Colonic mucosa (tissue), 4 donors: ENCODE measurements at regions not wholly inside any gene's neighbourhood (a gene's known extent, or its start where the extent isn't known, plus 50 kb on each side); places are given as distances from the start of the nearest gene placed in this dataset.
"Not testable (repeated sequence)": the region's sequence is repeated elsewhere in the genome, so short reads cannot be mapped to it uniquely, and the experiment has no call there.

Source experiments
- DNase-seq: peaks from one replicate; pipeline ENCODE4 v3.0.0-alpha.2; 2020
- H3K27ac ChIP-seq: fragments of 200-600 bp; one replicate; pipeline ENCODE4 v1.8.0; 2021
- H3K27me3 ChIP-seq: fragments of 200-600 bp; one replicate; pipeline ENCODE4 v1.8.0; 2021
- H3K36me3 ChIP-seq: fragments of 200-600 bp; one replicate; pipeline ENCODE4 v1.8.0; 2021
- H3K4me1 ChIP-seq: fragments of 200-600 bp; one replicate; pipeline ENCODE4 v1.8.0; 2021; ENCODE audit warnings: mild to moderate bottlenecking
- H3K4me3 ChIP-seq: fragments of 200-600 bp; one replicate; pipeline ENCODE4 v1.8.0; 2021
- H3K9ac ChIP-seq, 2 donors: one replicate each; pipeline ENCODE4 v1.7.0; 2013; ENCODE audit warnings: control low read depth in 2 of 2, low read depth in 2 of 2, low read length in 2 of 2
- H3K9me3 ChIP-seq: fragments of 200-600 bp; one replicate; pipeline ENCODE4 v1.8.0; 2021
- intact Hi-C: fragments of 100-400 bp; cut with DNase I; formaldehyde crosslinking; loops from one replicate; pipeline ENCODE4 v1.14.1; 2022
- TF ChIP-seq, protein P1 (sequence below): fragments of 200-600 bp; IDR thresholded peaks from one replicate; pipeline ENCODE4 v1.8.0; 2022; ENCODE audit warnings: antibody characterized with exemption, mild to moderate bottlenecking
- donor health status: healthy.
- donor health status: DM: no; HTN: no; CAD: no.
- donor health status: DM: no; HTN: no; CAD: no.

GRCh38 chr9:85847782-85848181, 93.2 kb upstream of the NAA35 start:
- H3K4me3 ChIP-seq, H3K27me3 ChIP-seq, H3K4me1 ChIP-seq, DNase-seq, H3K27ac ChIP-seq, H3K9ac ChIP-seq, H3K36me3 ChIP-seq, intact Hi-C loops, H3K9me3 ChIP-seq: not testable (repeated sequence)

DNA sequence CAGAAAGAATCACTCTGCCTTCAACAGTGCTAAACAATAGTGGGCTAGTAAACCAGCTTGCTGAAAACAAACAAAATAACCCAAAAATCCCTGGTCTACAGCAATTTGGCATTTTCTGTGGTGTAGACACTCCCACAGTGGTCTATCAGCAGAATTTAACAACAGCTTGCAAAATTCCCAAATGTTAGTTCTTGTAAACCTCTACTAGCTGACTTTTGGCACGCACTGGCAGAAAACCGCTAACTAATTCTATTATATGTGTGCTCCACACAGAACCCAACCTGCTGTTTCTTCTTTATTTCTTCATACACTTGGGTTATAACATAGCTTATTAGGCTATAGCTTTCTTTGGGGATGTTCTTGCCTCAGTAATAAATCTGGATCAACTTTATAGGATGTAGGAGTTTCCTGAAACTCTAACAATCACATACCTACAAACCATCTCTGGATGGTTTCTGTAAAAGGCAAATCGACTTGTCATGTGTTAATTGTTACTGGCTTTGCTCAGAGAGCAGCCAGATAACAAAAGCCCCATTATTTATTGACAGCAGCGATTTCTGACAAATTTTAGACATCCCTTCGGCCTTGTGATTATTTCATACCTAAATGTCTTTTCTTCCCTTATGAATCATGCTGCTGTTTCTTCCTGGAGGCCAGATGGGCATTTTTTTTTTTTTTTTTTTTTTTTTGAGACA, 82.7 kb upstream of the NAA35 start:
- H3K4me3 ChIP-seq = no peak overlapping the region
- intact Hi-C loops = no loop called here
- no peak overlapping the region for H3K27ac ChIP-seq

DNA sequence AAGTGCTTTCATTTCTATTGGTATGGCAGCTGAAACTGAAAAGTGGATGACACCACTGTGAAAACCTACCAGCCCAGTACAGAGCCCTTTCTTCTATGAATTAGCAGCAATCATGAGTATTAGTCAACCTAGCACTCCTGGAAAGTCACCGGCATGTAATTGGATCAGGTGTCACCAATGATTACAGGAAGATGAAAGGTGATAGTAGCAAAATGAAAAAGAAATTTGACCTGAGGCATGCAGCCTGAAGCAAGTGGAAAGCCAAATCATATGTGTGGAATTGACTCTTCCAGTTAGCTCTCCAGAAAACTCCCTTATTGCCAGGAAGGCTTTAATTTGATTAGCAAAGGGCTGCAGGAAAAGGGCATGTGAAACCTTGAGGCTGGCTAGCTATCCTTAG, 81.2 kb upstream of the NAA35 start:
- Histone ChIP-seq H3K9ac (no peak overlapping the region), H3K4me1 (no peaks in the 10 kb centered on the region), H3K27ac (no peak overlapping the region), H3K4me3 (no peak overlapping the region), H3K36me3 (no peaks in the 10 kb centered on the region), H3K27me3 (no peaks in the 10 kb centered on the region), H3K9me3 (no peaks in the 10 kb centered on the region)
- TF ChIP-seq, protein P1, sequence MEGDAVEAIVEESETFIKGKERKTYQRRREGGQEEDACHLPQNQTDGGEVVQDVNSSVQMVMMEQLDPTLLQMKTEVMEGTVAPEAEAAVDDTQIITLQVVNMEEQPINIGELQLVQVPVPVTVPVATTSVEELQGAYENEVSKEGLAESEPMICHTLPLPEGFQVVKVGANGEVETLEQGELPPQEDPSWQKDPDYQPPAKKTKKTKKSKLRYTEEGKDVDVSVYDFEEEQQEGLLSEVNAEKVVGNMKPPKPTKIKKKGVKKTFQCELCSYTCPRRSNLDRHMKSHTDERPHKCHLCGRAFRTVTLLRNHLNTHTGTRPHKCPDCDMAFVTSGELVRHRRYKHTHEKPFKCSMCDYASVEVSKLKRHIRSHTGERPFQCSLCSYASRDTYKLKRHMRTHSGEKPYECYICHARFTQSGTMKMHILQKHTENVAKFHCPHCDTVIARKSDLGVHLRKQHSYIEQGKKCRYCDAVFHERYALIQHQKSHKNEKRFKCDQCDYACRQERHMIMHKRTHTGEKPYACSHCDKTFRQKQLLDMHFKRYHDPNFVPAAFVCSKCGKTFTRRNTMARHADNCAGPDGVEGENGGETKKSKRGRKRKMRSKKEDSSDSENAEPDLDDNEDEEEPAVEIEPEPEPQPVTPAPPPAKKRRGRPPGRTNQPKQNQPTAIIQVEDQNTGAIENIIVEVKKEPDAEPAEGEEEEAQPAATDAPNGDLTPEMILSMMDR = no peak
- no peak for DNase-seq
- intact Hi-C loops = no loop called here

More for the DNA sequence above, 82.7 kb upstream of the NAA35 start:
- no peaks in the 10 kb centered on the region for H3K9me3 ChIP-seq
- TF ChIP-seq, protein P1 = no peak
- no peaks in the 10 kb centered on the region for H3K36me3 ChIP-seq
- no peak overlapping the region for H3K9ac ChIP-seq
- DNase-seq = no peak
- H3K27me3 ChIP-seq = no peaks in the 10 kb centered on the region
- H3K4me1 ChIP-seq = no peaks in the 10 kb centered on the region

DNA sequence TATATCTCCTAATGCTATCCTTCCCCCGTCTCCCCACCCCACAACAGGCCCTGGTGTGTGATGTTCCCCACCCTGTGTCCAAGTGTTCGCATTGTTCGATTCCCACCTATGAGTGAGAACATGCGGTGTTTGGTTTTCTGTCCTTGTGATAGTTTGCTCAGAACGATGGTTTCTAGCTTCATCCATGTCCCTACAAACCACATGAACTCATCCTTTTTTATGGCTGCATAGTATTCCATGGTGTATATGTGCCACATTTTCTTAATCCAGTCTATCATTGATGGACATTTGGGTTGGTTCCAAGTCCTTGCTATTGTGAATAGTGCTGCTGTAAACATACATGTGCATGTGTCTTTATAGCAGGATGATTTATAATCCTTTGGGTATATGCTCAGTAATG, 79.1 kb upstream of the NAA35 start:
- H3K27ac ChIP-seq, H3K27me3 ChIP-seq, H3K9ac ChIP-seq, H3K9me3 ChIP-seq, H3K36me3 ChIP-seq, DNase-seq, H3K4me3 ChIP-seq, H3K4me1 ChIP-seq, intact Hi-C loops: not testable (repeated sequence)

DNA sequence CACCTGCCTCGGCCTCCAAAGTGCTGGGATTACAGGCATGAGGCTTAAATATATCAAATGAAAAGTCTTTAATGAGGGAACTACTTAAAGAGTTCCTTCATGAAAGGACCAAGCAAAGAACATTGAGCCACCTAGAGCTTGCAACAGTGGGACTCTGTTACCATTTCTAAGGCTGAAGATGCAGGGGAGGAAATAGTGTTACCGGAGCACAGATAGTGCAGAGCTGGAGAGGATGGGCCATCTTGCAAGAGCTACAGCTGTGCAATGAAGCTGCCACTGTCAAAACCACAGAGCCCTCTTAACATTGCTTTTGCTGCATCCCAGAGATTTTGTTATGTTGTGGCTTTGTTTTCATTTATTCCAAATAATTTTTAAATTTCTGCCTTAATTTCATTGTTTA, 77.1 kb upstream of the NAA35 start:
- no peak overlapping the region for H3K27ac ChIP-seq
- no peak overlapping the region for H3K4me3 ChIP-seq
- DNase-seq = no peak
- H3K4me1 ChIP-seq = no peaks in the 10 kb centered on the region
- intact Hi-C loops = no loop called here
- no peaks in the 10 kb centered on the region for H3K27me3 ChIP-seq
- H3K9ac ChIP-seq = no peak overlapping the region
- TF ChIP-seq, protein P1 = no peak
- H3K9me3 ChIP-seq = no peaks in the 10 kb centered on the region
- H3K36me3 ChIP-seq = no peaks in the 10 kb centered on the region

DNA sequence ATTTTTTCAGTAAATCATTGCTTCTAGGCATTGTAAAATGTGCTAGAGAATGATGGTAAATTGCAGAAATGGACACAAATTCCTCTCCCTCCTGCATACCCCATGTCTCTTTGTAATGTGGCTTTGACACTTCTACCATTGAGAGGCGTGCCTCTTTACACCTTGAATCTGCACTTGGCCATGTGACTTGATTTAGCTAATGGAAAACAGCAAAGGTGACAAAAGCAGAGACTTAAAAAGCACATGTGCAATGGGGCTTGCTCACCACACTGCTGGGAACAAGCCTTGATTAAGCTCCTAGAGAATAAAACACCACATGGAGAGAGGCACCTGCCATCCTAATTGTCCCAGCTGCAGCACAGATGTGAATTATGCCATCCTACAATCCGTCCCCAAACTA, 69.9 kb upstream of the NAA35 start:
- no peaks in the 10 kb centered on the region for H3K4me1 ChIP-seq
- H3K9ac ChIP-seq = no peak overlapping the region
- H3K9me3 ChIP-seq = no peaks in the 10 kb centered on the region
- no peaks in the 10 kb centered on the region for H3K36me3 ChIP-seq
- no peak overlapping the region for H3K27ac ChIP-seq
- H3K4me3 ChIP-seq = no peak overlapping the region
- no peak for DNase-seq
- TF ChIP-seq, protein P1 = no peak
- intact Hi-C loops = no loop called here
- H3K27me3 ChIP-seq = no peaks in the 10 kb centered on the region

DNA sequence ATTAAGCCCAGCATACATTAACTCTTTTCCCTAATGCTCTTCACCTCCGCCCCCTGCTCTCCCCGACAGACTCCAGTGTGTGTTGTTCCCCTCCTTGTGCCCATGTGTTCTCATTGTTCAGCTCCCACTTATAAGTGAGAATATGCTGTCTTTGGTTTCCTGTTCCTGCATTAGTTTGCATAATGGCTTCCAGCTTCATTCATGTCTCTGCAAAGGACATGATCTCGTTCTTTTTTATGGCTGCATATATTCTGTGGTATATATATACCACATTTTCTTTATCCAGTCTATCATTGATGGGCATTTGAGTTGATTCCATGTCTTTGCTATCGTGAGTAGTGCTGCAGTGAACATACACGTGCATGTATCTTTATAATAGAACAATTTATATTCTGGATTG, 69.3 kb upstream of the NAA35 start:
- DNase-seq, H3K27ac ChIP-seq, H3K9me3 ChIP-seq, H3K4me1 ChIP-seq, intact Hi-C loops, H3K27me3 ChIP-seq, H3K4me3 ChIP-seq, H3K9ac ChIP-seq, H3K36me3 ChIP-seq: not testable (repeated sequence)
